H1 (cell line): ENCODE measurements at regions not wholly inside any gene's neighbourhood (a gene's known extent, or its start where the extent isn't known, plus 50 kb on each side); places are given as distances from the start of the nearest gene placed in this dataset.

ENCODE experiments used
- TAF1 ChIP-seq: IDR thresholded peaks from 2 replicates; pipeline ENCODE4 v1.6.1; 2011; ENCODE audit warnings: mild to moderate bottlenecking, low read depth, low read length
- TF ChIP-seq, protein P1 (sequence below): IDR thresholded peaks from 2 replicates; pipeline ENCODE4 v1.6.1; 2011; ENCODE audit warnings: low read length, improper control_type of control experiment
- TF ChIP-seq, protein P2 (sequence below), 3 experiments: IDR thresholded peaks; 1 replicate in 2 of 3; 2 replicates in 1 of 3; pipeline versions ENCODE4 v1.5.1 to v1.6.1; 2011; ENCODE audit warnings: low read length in 3 of 3, mild to moderate bottlenecking in 3 of 3, inconsistent platforms in 2 of 3, low read depth in 1 of 3, moderate library complexity in 1 of 3; ENCODE audit not compliant: insufficient read depth in 1 of 3; ENCODE audit errors: control extremely low read depth in 1 of 3

DNA sequence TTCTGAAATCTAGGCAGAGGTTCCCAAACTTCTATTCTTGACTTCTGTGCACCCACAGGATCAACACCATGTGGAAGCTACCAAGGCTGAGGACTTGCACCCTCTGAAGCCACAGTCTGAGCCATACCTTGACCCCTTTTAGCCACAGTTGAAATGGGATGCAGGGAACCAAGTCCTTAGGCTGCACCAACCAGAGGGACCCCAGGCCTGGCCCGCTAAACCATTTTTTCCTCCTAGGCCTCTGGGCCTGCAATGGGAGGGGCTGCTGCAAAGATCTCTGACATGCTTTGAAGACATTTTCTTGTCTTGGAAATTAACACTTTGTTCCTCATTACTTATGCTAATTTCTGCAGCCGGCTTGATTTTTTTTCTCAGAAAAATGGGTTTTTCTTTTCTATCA lies 133.9 kb upstream of the TSPAN8 start:
- TF ChIP-seq TAF1, result no peak
- TF ChIP-seq, protein P1, sequence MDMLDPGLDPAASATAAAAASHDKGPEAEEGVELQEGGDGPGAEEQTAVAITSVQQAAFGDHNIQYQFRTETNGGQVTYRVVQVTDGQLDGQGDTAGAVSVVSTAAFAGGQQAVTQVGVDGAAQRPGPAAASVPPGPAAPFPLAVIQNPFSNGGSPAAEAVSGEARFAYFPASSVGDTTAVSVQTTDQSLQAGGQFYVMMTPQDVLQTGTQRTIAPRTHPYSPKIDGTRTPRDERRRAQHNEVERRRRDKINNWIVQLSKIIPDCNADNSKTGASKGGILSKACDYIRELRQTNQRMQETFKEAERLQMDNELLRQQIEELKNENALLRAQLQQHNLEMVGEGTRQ, result no peak
- TF ChIP-seq, protein P2, sequence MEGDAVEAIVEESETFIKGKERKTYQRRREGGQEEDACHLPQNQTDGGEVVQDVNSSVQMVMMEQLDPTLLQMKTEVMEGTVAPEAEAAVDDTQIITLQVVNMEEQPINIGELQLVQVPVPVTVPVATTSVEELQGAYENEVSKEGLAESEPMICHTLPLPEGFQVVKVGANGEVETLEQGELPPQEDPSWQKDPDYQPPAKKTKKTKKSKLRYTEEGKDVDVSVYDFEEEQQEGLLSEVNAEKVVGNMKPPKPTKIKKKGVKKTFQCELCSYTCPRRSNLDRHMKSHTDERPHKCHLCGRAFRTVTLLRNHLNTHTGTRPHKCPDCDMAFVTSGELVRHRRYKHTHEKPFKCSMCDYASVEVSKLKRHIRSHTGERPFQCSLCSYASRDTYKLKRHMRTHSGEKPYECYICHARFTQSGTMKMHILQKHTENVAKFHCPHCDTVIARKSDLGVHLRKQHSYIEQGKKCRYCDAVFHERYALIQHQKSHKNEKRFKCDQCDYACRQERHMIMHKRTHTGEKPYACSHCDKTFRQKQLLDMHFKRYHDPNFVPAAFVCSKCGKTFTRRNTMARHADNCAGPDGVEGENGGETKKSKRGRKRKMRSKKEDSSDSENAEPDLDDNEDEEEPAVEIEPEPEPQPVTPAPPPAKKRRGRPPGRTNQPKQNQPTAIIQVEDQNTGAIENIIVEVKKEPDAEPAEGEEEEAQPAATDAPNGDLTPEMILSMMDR (IDR thresholded peaks at IDR 0.05; ENCODE audit: control extremely low read depth in 1 of 3, insufficient read depth in 1 of 3, low read depth in 1 of 3, low read length in 3 of 3), result no peak
